Activated CD4-positive, alpha-beta T cell treated with anti-CD3 and anti-CD28 coated beads for 1 hour (primary cell): ENCODE measurements at regions not wholly inside any gene's neighbourhood (a gene's known extent, or its start where the extent isn't known, plus 50 kb on each side); places are given as distances from the start of the nearest gene placed in this dataset.
A peak's percentile ranks its signal among the peaks of the same experiment; 100 is the strongest.

Experiments
- DNase-seq: peaks from one replicate; pipeline ENCODE4 v3.0.0-alpha.2; 2020

GRCh38 chr6:129778793-129779192 lies 68.8 kb upstream of the ARHGAP18 start:
- DNase-seq = no peak

GRCh38 chr6:129777371-129777770 lies 67.4 kb upstream of the ARHGAP18 start:
- DNase-seq = no peak

DNA sequence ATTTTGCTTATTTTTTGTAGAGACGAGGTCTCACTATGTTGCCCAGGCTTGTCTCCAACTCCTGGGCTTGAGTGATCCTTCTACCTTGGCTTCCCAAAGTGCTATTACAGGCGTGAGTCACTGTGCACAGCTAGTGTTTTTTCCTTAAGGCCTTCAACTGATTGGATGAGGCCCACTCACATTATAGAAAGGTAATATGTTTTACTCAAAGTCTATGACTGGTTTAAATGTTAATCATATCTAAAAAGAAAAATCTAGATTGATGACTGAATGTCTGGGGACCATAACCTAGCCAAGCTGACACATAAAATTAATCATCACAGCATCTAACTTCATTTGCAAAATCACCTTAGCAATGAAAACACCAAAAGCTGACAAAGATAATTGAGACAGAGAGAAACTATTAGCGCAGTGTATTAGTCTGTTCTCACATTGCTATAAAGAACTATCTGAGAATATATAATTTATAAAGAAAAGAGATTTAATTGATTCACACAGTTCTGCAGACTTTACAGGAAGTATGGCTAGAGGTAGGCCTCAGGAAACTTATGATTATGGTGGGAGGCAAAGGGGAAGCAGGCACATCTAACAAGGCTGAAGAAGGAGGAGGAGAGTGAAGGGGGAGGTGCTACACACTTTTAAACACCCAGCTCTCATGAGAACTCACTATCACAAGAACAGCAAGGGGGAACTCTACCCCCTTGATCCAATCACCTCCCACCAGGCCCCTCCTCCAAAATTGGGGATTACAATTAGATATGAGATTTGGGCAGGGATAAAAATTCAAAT lies 66.8 kb upstream of the ARHGAP18 start:
- no peak for DNase-seq

DNA sequence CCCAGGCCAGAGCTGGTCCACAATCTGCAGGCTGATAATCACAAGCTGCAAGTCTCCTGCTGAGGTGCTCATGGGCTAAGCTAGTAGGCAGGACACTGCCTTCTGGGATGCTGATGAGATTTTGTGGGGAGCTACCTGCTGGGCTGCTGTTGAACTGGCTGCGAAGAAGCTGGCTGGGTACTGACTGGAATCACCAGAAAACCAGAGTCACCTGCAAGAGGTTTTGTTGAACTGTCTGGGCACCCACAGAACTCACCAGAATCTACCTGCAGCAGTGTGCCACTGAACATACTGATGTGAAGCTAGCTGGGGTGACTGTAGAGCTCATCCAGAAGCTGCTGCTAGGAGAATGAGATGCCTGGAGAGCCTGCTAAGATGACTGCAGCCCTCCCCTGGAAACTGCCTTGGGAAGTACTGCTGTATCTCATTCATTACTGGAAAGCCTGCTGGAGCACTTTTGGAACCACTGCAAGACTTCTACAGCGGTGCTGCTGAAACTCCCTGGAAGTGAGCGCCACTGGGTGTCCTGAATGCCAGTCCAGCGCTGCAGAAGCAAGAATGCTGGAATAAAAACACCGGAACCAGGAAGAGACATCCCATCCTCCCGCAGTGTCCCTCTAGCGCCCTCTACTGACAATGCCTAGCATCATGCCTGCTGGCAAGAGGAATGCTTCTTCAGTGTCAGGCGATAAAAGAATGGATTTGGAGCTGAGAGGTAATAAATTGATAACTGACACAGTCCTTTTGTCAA lies 64.9 kb upstream of the ARHGAP18 start:
- no peak for DNase-seq

GRCh38 chr6:129773304-129773703 lies 63.3 kb upstream of the ARHGAP18 start:
- no peak for DNase-seq

DNA sequence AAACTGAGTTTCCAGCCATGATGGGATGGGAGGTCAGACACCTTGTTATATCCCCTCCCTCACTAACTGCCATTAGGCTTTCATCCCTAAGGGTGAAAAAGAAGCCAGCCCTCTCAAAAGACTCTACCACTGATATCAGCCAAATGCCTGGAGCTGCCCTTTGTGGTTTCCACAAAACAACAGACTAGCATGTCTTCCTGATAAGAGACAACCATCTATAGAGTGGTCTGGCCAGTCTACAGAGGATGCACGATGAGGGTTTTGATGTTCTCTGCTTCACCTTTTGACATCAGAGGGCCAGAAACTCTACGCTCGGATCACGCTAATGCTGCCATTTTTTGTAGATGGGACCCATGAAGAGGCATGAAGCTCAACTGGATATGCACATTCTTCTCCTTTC lies 61.7 kb upstream of the ARHGAP18 start:
- DNase-seq = no peak

GRCh38 chr6:129767776-129768485 lies 58.0 kb upstream of the ARHGAP18 start:
- DNase-seq = no peak

- peak; percentile 34 for DNase-seq
Measured at GRCh38 chr6:129766959-129767728, 57.2 kb upstream of the ARHGAP18 start.

- no peak for DNase-seq
Measured at GRCh38 chr6:129764761-129765407, 54.9 kb upstream of the ARHGAP18 start.

DNA sequence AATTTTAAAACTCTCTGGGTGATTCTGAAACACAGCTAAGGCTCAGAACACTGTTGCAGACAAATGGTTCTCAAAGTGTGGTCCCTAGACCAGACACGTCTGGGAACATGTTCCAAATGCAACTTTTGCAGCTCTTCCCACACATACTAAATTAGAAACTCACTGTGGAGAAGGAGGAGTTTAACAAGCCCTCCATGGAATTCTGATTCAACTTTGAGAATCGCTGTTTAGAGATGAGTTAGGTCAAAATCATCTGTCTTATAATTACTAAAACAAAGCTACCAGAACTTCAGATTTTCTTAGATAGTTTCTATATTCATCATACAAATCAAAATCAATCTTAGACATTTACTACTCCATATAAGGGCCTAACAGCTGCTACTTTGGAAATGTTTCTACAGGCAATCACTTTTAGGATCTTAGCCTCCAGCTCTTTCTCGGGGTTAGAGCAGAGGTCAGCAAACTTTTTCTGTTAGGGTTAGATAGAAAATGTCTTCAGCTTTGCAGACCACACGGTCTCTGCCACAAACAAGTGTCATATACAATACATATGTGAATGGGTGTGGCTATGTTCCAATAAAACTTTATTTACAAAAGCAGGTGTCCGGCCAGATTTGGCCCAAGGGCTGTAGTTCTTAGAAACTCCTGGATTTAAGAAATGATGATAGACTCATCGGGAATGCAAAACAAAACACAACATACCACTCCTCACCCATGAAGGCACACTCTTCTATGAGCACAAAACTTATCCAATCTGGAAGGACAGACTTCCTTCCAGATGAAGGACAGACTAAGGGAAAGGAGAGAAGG lies 50.0 kb upstream of the ARHGAP18 start:
- no peak for DNase-seq
